Renal cortical epithelial cell (primary cell): ENCODE measurements at regions not wholly inside any gene's neighbourhood (a gene's known extent, or its start where the extent isn't known, plus 50 kb on each side); places are given as distances from the start of the nearest gene placed in this dataset.

ENCODE experiments used
- DNase-seq: peaks from one replicate; pipeline ENCODE4 v3.0.0-alpha.2; 2011; ENCODE audit warnings: low read depth

- peak; percentile 83 for DNase-seq
Observed at GRCh38 chr18:67875060-67875459, 358.5 kb upstream of the DSEL start.

DNA sequence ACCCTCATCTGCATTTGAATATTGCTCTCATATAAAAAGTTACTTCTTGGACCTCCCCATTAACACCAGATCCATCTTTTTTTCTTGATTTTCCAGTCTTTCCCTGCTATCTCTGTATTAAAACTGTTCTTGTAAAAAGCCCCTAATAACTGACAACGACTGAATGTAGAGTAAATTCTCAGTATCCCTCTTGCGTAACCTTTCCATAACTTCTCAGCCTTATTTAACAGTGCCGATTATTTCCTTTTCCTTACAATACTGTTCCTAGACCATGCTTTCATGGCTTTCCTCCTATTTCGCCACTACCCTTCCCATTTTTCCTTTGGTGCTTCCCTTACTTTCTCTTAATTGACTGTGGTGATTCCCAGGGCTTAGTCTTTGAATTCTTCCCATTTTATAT lies 348.9 kb upstream of the DSEL start:
- DNase-seq = no peak

- DNase-seq = no peak
Observed at GRCh38 chr18:67864677-67865340, 348.3 kb upstream of the DSEL start.

- DNase-seq = no peak
Observed at GRCh38 chr18:67862069-67862468, 345.5 kb upstream of the DSEL start.

- DNase-seq = no peak
Observed at GRCh38 chr18:67854340-67854739, 337.8 kb upstream of the DSEL start.

DNA sequence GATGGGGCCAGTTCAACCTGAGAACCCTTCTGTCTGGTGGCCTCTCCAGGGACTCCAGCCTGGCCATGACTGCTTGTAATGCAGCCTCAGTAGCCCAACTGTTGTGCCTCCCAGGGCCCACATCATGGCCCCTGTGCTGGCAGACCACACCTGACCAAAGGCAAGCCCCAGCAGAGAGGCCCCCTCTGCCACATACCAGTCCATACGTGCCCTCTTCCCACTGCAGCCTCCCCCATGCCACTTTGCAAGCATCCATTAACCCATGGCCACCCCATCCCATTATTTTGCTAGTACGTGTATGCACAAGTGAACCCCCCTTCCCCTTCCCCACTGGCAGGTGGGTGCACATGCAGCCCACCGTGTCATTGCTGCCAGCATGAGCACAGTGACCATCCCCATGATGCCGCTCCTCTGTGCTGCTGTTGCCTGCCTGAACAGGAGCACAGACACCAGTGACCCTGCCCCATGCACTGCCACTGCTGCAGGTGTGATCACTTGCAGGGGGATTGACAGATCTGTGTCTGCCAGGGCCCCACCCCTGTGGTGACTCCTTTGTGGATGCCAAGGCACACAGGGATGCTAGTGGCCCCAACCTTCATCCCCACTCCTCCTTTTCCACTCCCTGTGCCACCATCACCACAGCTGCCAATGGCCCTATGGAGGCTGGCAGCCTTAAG lies 330.0 kb upstream of the DSEL start:
- DNase-seq = no peak

GRCh38 chr18:67845035-67845434 lies 328.5 kb upstream of the DSEL start:
- peak; percentile 39 for DNase-seq

GRCh38 chr18:67840379-67840778 lies 323.9 kb upstream of the DSEL start:
- no peak for DNase-seq

- DNase-seq = no peak
Observed at GRCh38 chr18:67818432-67818831, 301.9 kb upstream of the DSEL start.

DNA sequence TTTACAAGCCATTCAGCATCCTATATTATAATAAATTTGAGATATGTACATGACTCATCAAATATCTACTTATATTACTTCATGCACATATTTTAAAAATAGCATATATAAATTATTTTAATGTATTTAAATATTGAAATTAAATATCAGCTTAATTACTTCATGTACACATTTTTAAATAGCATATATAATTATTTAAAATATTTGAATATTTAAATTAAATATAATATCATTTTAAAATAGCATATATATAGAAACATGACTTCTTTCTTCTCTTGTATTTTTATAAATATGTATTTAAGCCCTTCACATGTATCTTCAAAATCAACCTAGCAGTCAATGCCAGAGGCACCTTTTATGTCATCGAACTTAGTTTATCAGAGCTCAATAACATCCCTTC lies 298.8 kb upstream of the DSEL start:
- no peak for DNase-seq

DNA sequence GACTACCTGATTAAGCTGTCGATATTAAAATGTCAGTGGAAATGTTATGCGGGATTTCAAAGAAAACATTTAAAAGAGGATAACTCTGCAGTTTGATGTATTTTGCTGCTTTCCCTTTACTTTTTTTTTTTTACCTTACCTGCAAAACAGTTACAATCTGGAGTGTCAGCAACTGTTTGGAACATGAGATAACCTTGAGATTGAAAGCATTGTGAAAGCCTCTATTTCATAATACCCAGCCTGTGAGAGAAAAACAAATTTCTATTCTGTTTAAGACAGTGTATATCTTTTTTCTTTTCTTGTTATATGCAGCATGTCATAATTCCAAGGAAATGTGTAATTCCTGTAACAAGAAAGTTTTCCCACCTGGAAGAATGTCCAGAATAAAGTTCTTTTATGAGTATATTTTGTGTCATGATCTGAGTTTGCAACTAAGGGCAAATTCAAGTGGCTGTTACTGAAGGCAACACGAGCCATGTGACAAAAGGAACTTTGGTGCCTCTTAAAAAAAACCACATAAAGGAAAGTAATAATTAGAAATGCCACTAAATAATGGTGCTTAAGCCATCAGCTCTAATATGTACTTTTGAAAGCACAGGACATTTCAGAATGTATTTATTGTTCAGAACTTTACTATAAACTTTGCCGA lies 297.0 kb upstream of the DSEL start:
- DNase-seq = no peak

- no peak for DNase-seq
Observed at GRCh38 chr18:67805261-67805660, 288.7 kb upstream of the DSEL start.

- DNase-seq = no peak
Observed at GRCh38 chr18:67794521-67794920, 278.0 kb upstream of the DSEL start.

DNA sequence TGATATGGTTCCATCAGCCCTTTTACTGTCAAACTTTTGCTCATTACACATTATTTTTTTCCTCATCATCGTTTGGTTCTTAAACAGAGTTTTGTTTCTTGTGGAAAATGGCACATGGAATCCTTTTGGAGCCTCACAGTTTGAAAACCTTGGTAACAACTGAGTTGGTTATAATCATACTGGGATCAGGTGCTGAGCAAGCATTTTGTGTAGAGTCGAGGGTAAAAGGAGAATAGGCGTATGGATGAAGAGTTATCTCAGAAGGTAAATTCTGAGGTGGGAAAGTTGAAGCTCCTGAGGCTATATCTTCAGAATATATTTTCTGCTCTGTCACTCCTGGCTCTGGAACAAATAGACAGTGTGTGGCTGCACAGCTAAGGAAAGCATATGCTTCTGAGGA lies 274.0 kb upstream of the DSEL start:
- no peak for DNase-seq

DNA sequence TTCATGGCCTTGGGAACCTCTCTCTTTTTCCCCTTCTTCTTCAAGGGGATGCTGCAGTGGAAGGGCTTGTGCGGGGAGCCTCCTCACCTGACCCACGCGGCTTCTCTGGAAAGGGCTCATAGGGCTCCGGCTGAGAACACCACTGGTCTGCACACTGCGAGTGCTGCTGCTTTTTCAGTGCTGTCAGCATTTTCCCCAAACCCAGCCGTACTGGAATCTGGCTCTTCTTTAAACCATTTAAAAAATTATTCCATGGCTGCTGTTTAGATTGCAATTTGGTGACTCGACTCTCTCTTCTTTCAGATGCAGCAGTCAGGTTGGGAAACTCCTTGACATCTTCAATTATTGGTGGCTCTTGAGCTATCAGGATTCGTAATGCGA lies 272.6 kb upstream of the DSEL start:
- no peak for DNase-seq

DNA sequence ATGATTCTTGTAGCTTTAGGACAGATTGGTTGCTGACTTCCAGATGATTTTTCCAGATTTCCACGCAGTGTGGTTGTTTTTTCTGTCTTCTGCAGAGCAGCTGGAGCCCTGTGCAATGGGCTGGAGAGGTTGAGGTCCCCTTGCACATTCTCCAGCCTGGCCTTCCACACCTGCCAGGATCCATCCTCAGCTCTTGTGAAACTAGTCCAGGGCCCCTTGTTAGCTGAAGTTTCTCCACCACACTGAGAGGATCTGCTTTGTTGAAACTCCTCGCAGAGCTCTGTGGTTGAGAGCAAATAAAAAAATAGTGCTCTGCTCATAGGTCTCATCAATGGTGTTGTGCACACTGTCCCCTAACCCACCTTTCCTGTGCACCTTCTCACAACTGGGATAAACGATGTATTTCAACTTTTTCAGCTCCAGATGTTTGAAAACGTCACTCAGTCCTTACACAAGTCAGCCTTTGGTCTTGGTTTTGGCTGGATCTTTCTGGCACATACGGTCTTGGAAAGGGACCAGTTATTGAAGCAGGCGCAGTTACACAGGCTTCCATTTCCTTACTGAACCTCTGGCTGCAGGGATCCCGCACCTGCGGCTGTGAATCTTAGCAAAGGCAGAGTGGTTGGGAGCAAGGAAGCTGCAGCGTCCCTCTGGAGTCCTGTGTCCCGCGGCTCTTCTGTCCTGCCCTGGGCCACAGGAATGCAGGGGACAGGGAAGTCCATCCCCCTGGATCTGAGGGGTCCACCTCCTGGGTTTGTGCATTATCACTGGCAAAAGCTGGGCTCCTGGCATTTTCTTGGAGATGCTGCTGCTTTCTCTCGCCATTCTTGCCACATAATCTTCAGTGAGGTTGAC lies 272.0 kb upstream of the DSEL start:
- no peak for DNase-seq

DNA sequence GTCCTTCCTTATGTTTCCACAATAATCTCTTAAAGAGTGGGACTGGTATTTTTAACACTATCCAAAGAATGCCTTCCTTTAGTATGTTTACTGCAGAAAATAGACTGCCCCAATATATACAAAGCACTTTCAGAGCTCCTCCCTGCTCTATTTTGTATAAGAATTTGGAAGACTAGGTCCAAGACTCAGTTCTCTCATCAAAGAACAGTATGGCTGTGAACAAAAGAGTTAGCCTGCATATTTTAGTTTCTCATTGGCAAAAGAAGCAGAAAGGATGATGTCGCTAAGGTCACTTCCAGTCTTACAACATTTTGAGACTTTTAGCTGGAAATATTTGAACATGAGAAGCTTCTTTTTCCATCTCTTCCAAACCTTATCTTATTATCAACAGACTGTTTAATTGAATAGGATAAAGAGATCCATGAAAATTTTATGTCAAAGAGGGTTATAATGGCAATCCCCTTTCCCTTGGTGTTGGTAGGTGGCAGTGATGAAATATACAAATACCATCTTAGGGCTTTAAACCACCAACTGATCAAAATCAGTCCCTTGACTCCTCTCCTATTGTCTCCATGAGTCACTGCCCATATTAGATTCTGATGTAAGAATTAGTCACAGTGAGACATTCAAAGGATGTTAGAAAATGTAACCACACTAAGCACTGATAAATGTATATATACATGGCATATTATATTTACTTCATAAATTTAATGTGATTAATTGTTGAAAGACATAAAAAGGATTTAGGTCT lies 266.9 kb upstream of the DSEL start:
- peak; percentile 91 for DNase-seq

GRCh38 chr18:67778016-67778415 lies 261.5 kb upstream of the DSEL start:
- DNase-seq = no peak

DNA sequence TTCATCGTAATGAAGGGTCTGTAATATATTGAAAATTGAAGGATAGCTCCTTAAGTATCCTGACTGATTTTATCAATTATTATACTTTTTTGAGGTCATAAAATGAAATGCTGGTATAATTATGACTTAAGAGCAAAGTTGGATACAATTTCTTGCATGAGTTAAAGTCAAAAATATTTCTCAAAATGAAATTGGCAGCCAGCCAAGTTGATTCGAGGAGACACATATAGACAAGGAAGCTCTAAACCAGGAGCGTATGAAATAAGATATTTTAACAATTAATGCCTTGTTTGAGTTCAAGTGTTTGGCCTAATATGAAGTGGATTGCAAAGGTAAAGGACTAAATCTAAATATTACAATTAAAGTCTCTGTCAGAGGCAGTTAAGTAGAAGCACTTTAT lies 260.4 kb upstream of the DSEL start:
- no peak for DNase-seq

DNA sequence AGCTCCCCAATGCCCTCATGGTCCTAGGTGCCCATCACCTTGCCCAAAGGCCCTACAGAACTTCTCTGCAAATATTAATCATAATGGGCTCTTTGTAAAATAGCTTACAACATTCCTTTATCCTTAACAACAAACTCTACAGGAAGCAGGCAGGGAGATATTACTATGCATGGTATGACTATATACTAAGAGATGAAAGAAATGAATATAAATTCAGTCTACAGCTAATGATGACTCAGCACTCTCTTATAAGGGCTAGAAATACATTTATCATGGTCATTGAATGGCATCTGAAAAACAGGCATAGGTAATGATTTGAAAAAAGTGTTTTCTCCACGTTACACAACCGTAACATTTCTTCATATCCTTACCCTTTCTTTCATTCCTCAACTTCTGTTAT lies 254.8 kb upstream of the DSEL start:
- peak; percentile 33 for DNase-seq

- DNase-seq = no peak
Observed at GRCh38 chr18:67770520-67770919, 254.0 kb upstream of the DSEL start.

- peak; percentile 85 for DNase-seq
Observed at GRCh38 chr18:67766930-67767329, 250.4 kb upstream of the DSEL start.
